ENCODE measurements at regions not wholly inside any gene's neighbourhood (a gene's known extent, or its start where the extent isn't known, plus 50 kb on each side); places are given as distances from the start of the nearest gene placed in this dataset.

DNA sequence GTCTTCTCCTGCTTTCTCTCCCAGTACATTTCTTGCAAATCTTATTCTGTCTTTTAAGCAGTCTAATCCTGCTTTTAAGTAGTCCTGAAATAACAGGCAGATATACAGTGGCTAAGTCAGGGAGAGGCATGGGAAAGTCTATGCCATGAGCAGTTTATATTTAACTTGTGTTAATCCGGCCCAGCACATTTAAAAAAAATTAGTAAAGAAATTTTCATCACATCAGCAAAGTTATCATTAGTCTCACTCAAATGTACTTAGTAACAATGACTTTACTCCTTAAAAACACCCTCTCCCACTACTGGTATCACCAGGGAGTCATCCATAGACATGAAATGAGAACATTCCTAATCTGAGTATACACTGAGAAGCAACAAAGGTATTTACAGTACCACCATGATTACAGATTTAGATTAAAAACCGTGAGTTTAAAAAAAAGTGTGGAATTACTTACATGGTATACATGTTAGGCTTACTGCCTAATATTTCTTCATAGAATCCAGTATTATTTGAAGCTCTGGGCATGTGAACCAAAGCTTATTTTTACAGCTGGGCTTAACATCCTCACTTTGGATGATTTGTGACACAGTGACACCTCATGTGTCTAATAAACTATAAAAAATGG is 75.9 kb upstream of the DAB2 start:
- DNase-seq (ENCODE audit: low read depth, low spot score) = no peak
- H3K4me3 ChIP-seq (ENCODE audit: low read depth, low read length) = no peak overlapping the region
- ChIA-PET CTCF (interaction anchor here (1.0 to 2.9 kb wide), 2 partner anchors 76 to 100 kb away, joined by 3 to 14 read pairs; partner anchors contain the start of gene DAB2), POLR2A (interaction anchor here (0.5 to 4.2 kb wide), 7 partner anchors 13 to 99 kb away, joined by 3 to 36 read pairs (median 6); partner anchors contain the start of gene DAB2)
- TF ChIP-seq, protein P1, sequence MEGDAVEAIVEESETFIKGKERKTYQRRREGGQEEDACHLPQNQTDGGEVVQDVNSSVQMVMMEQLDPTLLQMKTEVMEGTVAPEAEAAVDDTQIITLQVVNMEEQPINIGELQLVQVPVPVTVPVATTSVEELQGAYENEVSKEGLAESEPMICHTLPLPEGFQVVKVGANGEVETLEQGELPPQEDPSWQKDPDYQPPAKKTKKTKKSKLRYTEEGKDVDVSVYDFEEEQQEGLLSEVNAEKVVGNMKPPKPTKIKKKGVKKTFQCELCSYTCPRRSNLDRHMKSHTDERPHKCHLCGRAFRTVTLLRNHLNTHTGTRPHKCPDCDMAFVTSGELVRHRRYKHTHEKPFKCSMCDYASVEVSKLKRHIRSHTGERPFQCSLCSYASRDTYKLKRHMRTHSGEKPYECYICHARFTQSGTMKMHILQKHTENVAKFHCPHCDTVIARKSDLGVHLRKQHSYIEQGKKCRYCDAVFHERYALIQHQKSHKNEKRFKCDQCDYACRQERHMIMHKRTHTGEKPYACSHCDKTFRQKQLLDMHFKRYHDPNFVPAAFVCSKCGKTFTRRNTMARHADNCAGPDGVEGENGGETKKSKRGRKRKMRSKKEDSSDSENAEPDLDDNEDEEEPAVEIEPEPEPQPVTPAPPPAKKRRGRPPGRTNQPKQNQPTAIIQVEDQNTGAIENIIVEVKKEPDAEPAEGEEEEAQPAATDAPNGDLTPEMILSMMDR (IDR thresholded peaks at IDR 0.05; ENCODE audit: insufficient read depth, low read length, missing control alignments) = no peak

DNA sequence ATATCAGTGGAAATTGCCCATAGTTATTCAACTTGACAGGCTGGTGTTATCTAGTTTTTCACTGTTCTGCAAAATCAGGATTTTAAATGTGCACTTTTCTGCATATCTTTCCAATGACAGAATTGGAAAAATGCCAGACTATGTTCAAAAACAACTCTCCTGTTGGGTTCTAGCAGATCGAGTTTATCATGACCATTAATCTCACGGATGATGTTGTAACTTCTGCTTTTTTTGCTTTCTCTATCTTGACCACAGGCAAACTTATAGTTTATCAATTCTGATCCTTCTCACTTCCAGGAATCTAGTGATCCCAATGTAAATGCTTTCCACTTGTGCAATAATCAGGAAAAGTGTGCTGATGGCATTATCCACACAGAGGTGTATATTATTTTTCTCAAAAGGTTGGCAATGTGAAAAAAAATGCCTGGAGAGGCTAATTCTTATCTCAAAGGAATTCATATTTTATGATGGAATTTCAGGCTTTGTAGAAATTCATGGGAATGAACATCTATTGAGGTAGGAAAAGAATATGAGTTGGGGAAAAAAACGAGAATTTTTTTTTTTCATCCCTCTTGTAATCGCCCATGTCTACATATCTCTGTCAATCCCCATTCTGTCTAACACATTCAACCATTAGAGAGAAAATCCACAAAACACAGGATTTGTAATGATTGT is 73.6 kb upstream of the DAB2 start:
- ChIA-PET POLR2A (no interaction called here), CTCF (no interaction called here)
- H3K4me3 ChIP-seq (ENCODE audit: low read depth, low read length) = no peak overlapping the region
- TF ChIP-seq, protein P1 (IDR thresholded peaks at IDR 0.05; ENCODE audit: insufficient read depth, low read length, missing control alignments) = no peak
- DNase-seq (ENCODE audit: low read depth, low spot score) = no peak

- TF ChIP-seq, protein P1 (IDR thresholded peaks at IDR 0.05; ENCODE audit: insufficient read depth, low read length, missing control alignments) = no peak
- DNase-seq (ENCODE audit: low read depth, low spot score) = no peak
- POLR2A ChIA-PET = no interaction called here
- H3K4me3 ChIP-seq (ENCODE audit: low read depth, low read length) = no peak overlapping the region
- CTCF ChIA-PET = interaction anchor here (0.6 to 1.2 kb wide), 2 partner anchors 16 to 50 kb away, joined by 3 read pairs; no protein-coding TSS in a partner anchor
These were observed 72.5 kb upstream of the DAB2 start for GRCh38 chr5:39497322-39497721.

DNA sequence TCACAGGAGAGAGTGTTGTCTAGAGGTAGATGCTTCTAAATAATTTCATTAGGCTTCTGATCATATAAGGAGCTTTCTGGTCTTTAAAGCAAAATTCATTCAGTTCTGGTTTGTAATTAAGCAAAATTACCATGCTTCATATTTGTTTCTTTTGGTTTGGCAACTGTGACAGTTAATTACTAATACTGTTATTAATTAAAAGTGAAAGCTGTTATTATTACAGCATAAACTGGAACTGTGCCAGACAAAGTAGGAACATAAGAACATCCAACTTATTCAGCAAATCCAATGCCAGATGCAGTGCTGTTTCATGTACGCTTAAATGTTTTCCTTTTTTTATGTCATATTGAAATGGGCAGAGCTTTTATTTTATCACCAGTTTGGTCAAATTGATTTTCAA is 70.4 kb upstream of the DAB2 start:
- TF ChIP-seq, protein P1 (IDR thresholded peaks at IDR 0.05; ENCODE audit: insufficient read depth, low read length, missing control alignments) = no peak
- H3K4me3 ChIP-seq (ENCODE audit: low read depth, low read length) = no peak overlapping the region
- DNase-seq (ENCODE audit: low read depth, low spot score) = no peak
- CTCF ChIA-PET = interaction anchor here (0.8 to 1.6 kb wide), 3 partner anchors 21 to 278 kb away, joined by 3 to 6 read pairs (median 5); no protein-coding TSS in a partner anchor
- POLR2A ChIA-PET = interaction anchor here (1.9 kb wide), 1 partner anchor 71 kb away, joined by 12 read pairs; the partner anchor contains the start of gene DAB2

- TF ChIP-seq, protein P1 (IDR thresholded peaks at IDR 0.05; ENCODE audit: insufficient read depth, low read length, missing control alignments) = no peak
- POLR2A ChIA-PET = interaction anchor here (0.6 to 1.9 kb wide), 2 partner anchors 22 to 70 kb away, joined by 4 to 12 read pairs; partner anchors contain the start of gene DAB2
- no peak overlapping the region for H3K4me3 ChIP-seq (ENCODE audit: low read depth, low read length)
- DNase-seq (ENCODE audit: low read depth, low spot score) = no peak
- CTCF ChIA-PET = interaction anchor here (0.8 to 1.6 kb wide), 2 partner anchors 22 to 52 kb away, joined by 3 to 5 read pairs; no protein-coding TSS in a partner anchor
These were observed 69.8 kb upstream of the DAB2 start for GRCh38 chr5:39494534-39494933.

GRCh38 chr5:39494107-39494510 is 69.3 kb upstream of the DAB2 start:
- no peak for DNase-seq (ENCODE audit: low read depth, low spot score)
- TF ChIP-seq, protein P1 (IDR thresholded peaks at IDR 0.05; ENCODE audit: insufficient read depth, low read length, missing control alignments) = no peak

More at GRCh38 chr5:39494107-39494510, 69.3 kb upstream of the DAB2 start:
- no peak overlapping the region for H3K4me3 ChIP-seq (ENCODE audit: low read depth, low read length)
- ChIA-PET POLR2A (interaction anchor here (0.6 to 1.9 kb wide), 2 partner anchors 22 to 70 kb away, joined by 4 to 12 read pairs; partner anchors contain the start of gene DAB2), CTCF (interaction anchor here (1.6 kb wide), 1 partner anchor 22 kb away, joined by 5 read pairs; no protein-coding TSS in a partner anchor)
